ENCODE measurements at regions not wholly inside any gene's neighbourhood (a gene's known extent, or its start where the extent isn't known, plus 50 kb on each side); places are given as distances from the start of the nearest gene placed in this dataset.

GRCh38 chr4:129570326-129570725, 474.4 kb downstream of the C4orf33 start:
- ChIA-PET CTCF (no interaction called here), POLR2A (no interaction called here)
- H3K27me3 ChIP-seq (replicated peaks; ENCODE audit: control insufficient read depth, insufficient read depth, low read length): no peaks in the 10 kb centered on the region
- Mint-ChIP-seq H3K4me3 (ENCODE audit: unreplicated experiment) (no peak overlapping the region), H3K27me3 (ENCODE audit: insufficient read depth, unreplicated experiment) (peaks cover 2% of the 10 kb centered on the region), H3K9me3 (ENCODE audit: unreplicated experiment) (no peaks in the 10 kb centered on the region), H3K27ac (ENCODE audit: unreplicated experiment) (no peak overlapping the region), H3K4me1 (ENCODE audit: low read depth, unreplicated experiment) (no peaks in the 10 kb centered on the region), H3K36me3 (ENCODE audit: insufficient read depth, unreplicated experiment) (no peaks in the 10 kb centered on the region)
- H3K4me1 ChIP-seq: no peaks in the 10 kb centered on the region
- no peaks in the 10 kb centered on the region for H3K36me3 ChIP-seq (ENCODE audit: control insufficient read depth, insufficient read depth, low read length)
- intact Hi-C loops (cut with micrococcal nuclease; ENCODE audit: unreplicated experiment): no loop called here
- H3K9me3 ChIP-seq: no peaks in the 10 kb centered on the region
- BruUV-seq (replicated peaks): no TSS peak
- DNase-seq: no peak
- no peak overlapping the region for H3K4me3 ChIP-seq (ENCODE audit: low read depth, low read length)
- no peak for TF ChIP-seq CTCF (IDR thresholded peaks at IDR 0.05; ENCODE audit: insufficient read depth in 1 of 2, low read depth in 1 of 2, low read length in 1 of 2, severe bottlenecking in 1 of 2, unreplicated experiment in 1 of 2)

- intact Hi-C loops (cut with micrococcal nuclease; ENCODE audit: unreplicated experiment): no loop called here
- BruUV-seq (replicated peaks): no TSS peak
- Mint-ChIP-seq H3K4me3 (ENCODE audit: unreplicated experiment) (no peak overlapping the region), H3K27ac (ENCODE audit: unreplicated experiment) (no peak overlapping the region), H3K4me1 (ENCODE audit: low read depth, unreplicated experiment) (no peaks in the 10 kb centered on the region), H3K27me3 (ENCODE audit: insufficient read depth, unreplicated experiment) (peaks cover 7% of the 10 kb centered on the region), H3K9me3 (ENCODE audit: unreplicated experiment) (no peaks in the 10 kb centered on the region), H3K36me3 (ENCODE audit: insufficient read depth, unreplicated experiment) (no peaks in the 10 kb centered on the region)
- ChIA-PET CTCF (no interaction called here), POLR2A (no interaction called here)
- Histone ChIP-seq H3K36me3 (ENCODE audit: control insufficient read depth, insufficient read depth, low read length) (no peaks in the 10 kb centered on the region), H3K27me3 (replicated peaks; ENCODE audit: control insufficient read depth, insufficient read depth, low read length) (no peaks in the 10 kb centered on the region), H3K9me3 (no peaks in the 10 kb centered on the region), H3K4me3 (ENCODE audit: low read depth, low read length) (no peak overlapping the region), H3K4me1 (no peaks in the 10 kb centered on the region)
- TF ChIP-seq CTCF (IDR thresholded peaks at IDR 0.05; ENCODE audit: insufficient read depth in 1 of 2, low read depth in 1 of 2, low read length in 1 of 2, severe bottlenecking in 1 of 2, unreplicated experiment in 1 of 2): no peak
- no peak for DNase-seq
Measured at GRCh38 chr4:129578336-129578735, 482.4 kb downstream of the C4orf33 start.

- no peaks in the 10 kb centered on the region for H3K9me3 Mint-ChIP-seq (ENCODE audit: unreplicated experiment)
- no peak overlapping the region for H3K4me3 Mint-ChIP-seq (ENCODE audit: unreplicated experiment)
- no peak overlapping the region for H3K27ac Mint-ChIP-seq (ENCODE audit: unreplicated experiment)
- Histone ChIP-seq H3K9me3 (no peaks in the 10 kb centered on the region), H3K4me1 (no peaks in the 10 kb centered on the region), H3K36me3 (ENCODE audit: control insufficient read depth, insufficient read depth, low read length) (no peaks in the 10 kb centered on the region), H3K4me3 (ENCODE audit: low read depth, low read length) (no peak overlapping the region), H3K27me3 (replicated peaks; ENCODE audit: control insufficient read depth, insufficient read depth, low read length) (no peaks in the 10 kb centered on the region)
- DNase-seq: no peak
- BruUV-seq (replicated peaks): no TSS peak
- POLR2A ChIA-PET: no interaction called here
- CTCF ChIA-PET: no interaction called here
- H3K36me3 Mint-ChIP-seq (ENCODE audit: insufficient read depth, unreplicated experiment): no peaks in the 10 kb centered on the region
- intact Hi-C loops (cut with micrococcal nuclease; ENCODE audit: unreplicated experiment): no loop called here
- no peak for TF ChIP-seq CTCF (IDR thresholded peaks at IDR 0.05; ENCODE audit: insufficient read depth in 1 of 2, low read depth in 1 of 2, low read length in 1 of 2, severe bottlenecking in 1 of 2, unreplicated experiment in 1 of 2)
- no peaks in the 10 kb centered on the region for H3K4me1 Mint-ChIP-seq (ENCODE audit: low read depth, unreplicated experiment)
- H3K27me3 Mint-ChIP-seq (ENCODE audit: insufficient read depth, unreplicated experiment): peaks cover 7% of the 10 kb centered on the region
Measured at GRCh38 chr4:129581305-129581704, 485.4 kb downstream of the C4orf33 start.

All from Caco-2 (cell line).